Keratinocyte (primary cell): ENCODE measurements at regions not wholly inside any gene's neighbourhood (a gene's known extent, or its start where the extent isn't known, plus 50 kb on each side); places are given as distances from the start of the nearest gene placed in this dataset.

Experiments used
- EZH2 ChIP-seq: IDR thresholded peaks from one replicate; pipeline ENCODE4 v1.6.1; 2012; ENCODE audit warnings: inconsistent platforms, mild to moderate bottlenecking, low read length, moderate library complexity
- TF ChIP-seq, protein P1 (sequence below), 3 experiments: IDR thresholded peaks in 1 of 3; conservative IDR thresholded peaks in 1 of 3; optimal IDR thresholded peaks in 1 of 3; 2 replicates in 2 of 3; 3 replicates in 1 of 3; pipeline versions ENCODE3 to v1.5.1; 2011; ENCODE audit warnings: low read length in 3 of 3, mild to moderate bottlenecking in 3 of 3, moderate library complexity in 2 of 3, control low read depth in 1 of 3, inconsistent platforms in 1 of 3; ENCODE audit not compliant: insufficient read depth in 2 of 3; ENCODE audit errors: extremely low read depth in 1 of 3

DNA sequence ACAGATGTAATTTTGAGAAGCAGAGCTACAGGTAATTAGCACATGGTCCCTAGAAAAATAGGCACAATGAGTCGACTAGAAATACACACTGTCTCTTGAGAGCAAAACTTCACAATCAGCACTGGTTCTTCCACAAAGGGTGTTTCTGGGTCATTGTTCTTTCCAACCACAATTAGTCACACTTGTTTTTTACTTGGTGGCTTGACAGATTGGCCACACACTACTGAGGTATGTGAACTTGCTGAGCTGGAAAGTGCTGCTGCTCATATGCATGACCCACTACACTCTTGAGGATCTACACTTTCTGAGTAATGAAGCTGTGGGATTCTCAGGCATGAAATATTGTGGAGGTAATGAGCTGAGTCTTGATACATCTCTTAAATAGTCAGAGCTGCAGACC is 347.7 kb downstream of the BCKDHB start:
- TF ChIP-seq, protein P1, sequence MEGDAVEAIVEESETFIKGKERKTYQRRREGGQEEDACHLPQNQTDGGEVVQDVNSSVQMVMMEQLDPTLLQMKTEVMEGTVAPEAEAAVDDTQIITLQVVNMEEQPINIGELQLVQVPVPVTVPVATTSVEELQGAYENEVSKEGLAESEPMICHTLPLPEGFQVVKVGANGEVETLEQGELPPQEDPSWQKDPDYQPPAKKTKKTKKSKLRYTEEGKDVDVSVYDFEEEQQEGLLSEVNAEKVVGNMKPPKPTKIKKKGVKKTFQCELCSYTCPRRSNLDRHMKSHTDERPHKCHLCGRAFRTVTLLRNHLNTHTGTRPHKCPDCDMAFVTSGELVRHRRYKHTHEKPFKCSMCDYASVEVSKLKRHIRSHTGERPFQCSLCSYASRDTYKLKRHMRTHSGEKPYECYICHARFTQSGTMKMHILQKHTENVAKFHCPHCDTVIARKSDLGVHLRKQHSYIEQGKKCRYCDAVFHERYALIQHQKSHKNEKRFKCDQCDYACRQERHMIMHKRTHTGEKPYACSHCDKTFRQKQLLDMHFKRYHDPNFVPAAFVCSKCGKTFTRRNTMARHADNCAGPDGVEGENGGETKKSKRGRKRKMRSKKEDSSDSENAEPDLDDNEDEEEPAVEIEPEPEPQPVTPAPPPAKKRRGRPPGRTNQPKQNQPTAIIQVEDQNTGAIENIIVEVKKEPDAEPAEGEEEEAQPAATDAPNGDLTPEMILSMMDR (optimal IDR thresholded peaks at IDR 0.05 in 1 of 3, IDR thresholded peaks at IDR 0.05 in 1 of 3, conservative IDR thresholded peaks at IDR 0.05 in 1 of 3; ENCODE audit: extremely low read depth in 1 of 3, insufficient read depth in 2 of 3, low read length in 3 of 3) = no peak
- no peak for TF ChIP-seq EZH2
